ENCODE measurements at regions not wholly inside any gene's neighbourhood (a gene's known extent, or its start where the extent isn't known, plus 50 kb on each side); places are given as distances from the start of the nearest gene placed in this dataset.

GRCh38 chr16:87226926-87227295 is 90.3 kb downstream of the C16orf95 start:
- no peak overlapping the region for H3K27ac ChIP-seq
- in situ Hi-C loops (cut with MboI) = no loop called here
- DNase-seq = no peak

GRCh38 chr16:87227296-87227951 is 89.8 kb downstream of the C16orf95 start:
- TF ChIP-seq EZH2 (IDR thresholded peaks at IDR 0.05; ENCODE audit: insufficient read depth, poor library complexity, severe bottlenecking) (no peak), EZH2phosphoT487 (IDR thresholded peaks at IDR 0.05; ENCODE audit: insufficient read depth, low read depth) (no peak)
- Histone ChIP-seq H3K79me2 (ENCODE audit: insufficient read depth) (no peaks in the 10 kb centered on the region), H4K20me1 (ENCODE audit: insufficient read depth) (no peaks in the 10 kb centered on the region), H3K9ac (no peak overlapping the region), H3K4me3 (no peak overlapping the region), H2AFZ (no peak overlapping the region), H3K27ac (no peak overlapping the region), H3K9me2 (ENCODE audit: insufficient read depth) (no peaks in the 10 kb centered on the region), H3K9me3 (ENCODE audit: low read depth) (no peaks in the 10 kb centered on the region), H3K4me2 (ENCODE audit: unreplicated experiment) (no peak overlapping the region), H3K27me3 (replicated peaks; ENCODE audit: insufficient read depth) (0 out of 2 replicates have a peak, but pooled peaks cover 5% of the 10 kb centered on the region), H3F3A (ENCODE audit: insufficient read depth) (no peaks in the 10 kb centered on the region), H3K36me3 (ENCODE audit: low read depth) (no peaks in the 10 kb centered on the region), H3K4me1 (ENCODE audit: insufficient read depth) (no peaks in the 10 kb centered on the region)
- in situ Hi-C loops (cut with MboI) = no loop called here
- peak; percentile 24 for DNase-seq
- 71 to 82% methylated on average over 24 of the region's 24 CpGs for WGBS, 2 experiments (ENCODE audit: low coverage in 1 of 2, low lambda C conversion rate in 2 of 2, missing lambda C conversion rate in 2 of 2)

More at GRCh38 chr16:87226926-87227295, 90.3 kb downstream of the C16orf95 start:
- Histone ChIP-seq H3K9me3 (ENCODE audit: low read depth) (no peaks in the 10 kb centered on the region), H3K36me3 (ENCODE audit: low read depth) (no peaks in the 10 kb centered on the region), H3K27me3 (replicated peaks; ENCODE audit: insufficient read depth) (0 out of 2 replicates have a peak, but pooled peaks cover 5% of the 10 kb centered on the region), H3K9ac (no peak overlapping the region), H3K4me2 (ENCODE audit: unreplicated experiment) (no peak overlapping the region), H3K79me2 (ENCODE audit: insufficient read depth) (no peaks in the 10 kb centered on the region), H3F3A (ENCODE audit: insufficient read depth) (no peaks in the 10 kb centered on the region), H3K4me1 (ENCODE audit: insufficient read depth) (no peaks in the 10 kb centered on the region), H3K4me3 (no peak overlapping the region), H3K9me2 (ENCODE audit: insufficient read depth) (no peaks in the 10 kb centered on the region), H4K20me1 (ENCODE audit: insufficient read depth) (no peaks in the 10 kb centered on the region), H2AFZ (no peak overlapping the region)
- TF ChIP-seq EZH2 (IDR thresholded peaks at IDR 0.05; ENCODE audit: insufficient read depth, poor library complexity, severe bottlenecking) (no peak), EZH2phosphoT487 (IDR thresholded peaks at IDR 0.05; ENCODE audit: insufficient read depth, low read depth) (no peak)

GRCh38 chr16:87228363-87228762 is 88.8 kb downstream of the C16orf95 start:
- in situ Hi-C loops (cut with MboI) = no loop called here
- Histone ChIP-seq H3F3A (ENCODE audit: insufficient read depth) (no peaks in the 10 kb centered on the region), H3K79me2 (ENCODE audit: insufficient read depth) (no peaks in the 10 kb centered on the region), H3K9ac (no peak overlapping the region), H3K9me3 (ENCODE audit: low read depth) (no peaks in the 10 kb centered on the region), H3K9me2 (ENCODE audit: insufficient read depth) (no peaks in the 10 kb centered on the region), H3K27me3 (replicated peaks; ENCODE audit: insufficient read depth) (0 out of 2 replicates have a peak, but pooled peaks cover 5% of the 10 kb centered on the region), H3K36me3 (ENCODE audit: low read depth) (no peaks in the 10 kb centered on the region), H3K27ac (no peak overlapping the region), H3K4me1 (ENCODE audit: insufficient read depth) (no peaks in the 10 kb centered on the region), H4K20me1 (ENCODE audit: insufficient read depth) (no peaks in the 10 kb centered on the region), H3K4me3 (no peak overlapping the region), H3K4me2 (ENCODE audit: unreplicated experiment) (no peak overlapping the region), H2AFZ (no peak overlapping the region)
- DNase-seq = no peak
- WGBS, 2 experiments (ENCODE audit: low coverage in 1 of 2, low lambda C conversion rate in 2 of 2, missing lambda C conversion rate in 2 of 2) = 92 to 93% methylated on average over 8 of the region's 8 CpGs
- TF ChIP-seq EZH2phosphoT487 (IDR thresholded peaks at IDR 0.05; ENCODE audit: insufficient read depth, low read depth) (no peak), EZH2 (IDR thresholded peaks at IDR 0.05; ENCODE audit: insufficient read depth, poor library complexity, severe bottlenecking) (no peak)

DNA sequence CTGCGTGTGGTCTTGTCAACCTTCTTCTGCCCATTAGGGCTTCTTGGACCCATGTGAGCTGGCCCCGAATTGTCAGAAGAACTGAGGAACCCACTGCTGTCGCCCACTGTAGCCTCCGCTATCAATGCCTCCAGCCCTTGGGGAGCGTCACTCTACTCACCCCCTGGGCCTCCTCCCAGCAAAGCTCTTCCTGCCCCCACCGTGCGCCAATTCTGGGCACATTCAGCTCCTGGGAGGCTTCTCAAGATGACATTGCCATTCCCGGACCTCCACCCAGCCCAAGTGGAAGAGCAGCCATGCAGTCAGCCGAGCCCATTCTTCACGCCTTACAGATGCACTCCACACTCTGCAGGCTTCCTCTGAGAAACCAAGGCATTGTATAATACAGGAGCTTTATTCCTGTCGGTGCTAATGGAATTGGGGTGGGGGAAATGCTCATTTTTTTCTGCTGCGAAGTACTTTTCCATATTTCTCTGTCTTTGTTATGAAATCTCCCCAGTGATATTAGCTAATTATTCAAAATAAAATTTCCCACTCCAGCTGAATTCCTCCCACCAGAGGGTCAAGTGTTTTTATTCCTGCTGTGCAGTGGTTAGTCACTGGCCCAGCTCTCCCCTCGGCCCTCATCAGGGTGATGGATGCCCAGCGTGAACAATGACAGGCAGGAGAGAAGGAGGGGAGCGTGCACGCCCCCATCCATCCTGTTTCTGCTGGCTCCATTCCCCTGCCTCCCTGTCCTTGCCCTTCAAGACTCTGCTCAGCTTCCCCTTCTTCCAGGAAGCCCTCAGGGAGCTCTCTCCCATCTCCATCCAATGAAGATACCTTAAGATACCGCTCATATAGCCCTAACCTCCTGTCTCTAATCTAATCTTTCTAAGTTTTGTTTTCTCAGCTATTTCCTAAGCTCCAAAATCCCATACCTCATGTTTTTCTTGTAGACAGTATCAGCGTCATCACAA is 87.7 kb downstream of the C16orf95 start:
- H3K4me3 ChIP-seq = no peak overlapping the region
- H3K27ac ChIP-seq = no peak overlapping the region
- no peaks in the 10 kb centered on the region for H3K9me2 ChIP-seq (ENCODE audit: insufficient read depth)
- H3K9me3 ChIP-seq (ENCODE audit: low read depth) = no peaks in the 10 kb centered on the region
- no peak overlapping the region for H3K9ac ChIP-seq
- no peak for DNase-seq
- in situ Hi-C loops (cut with MboI) = no loop called here
- H2AFZ ChIP-seq = no peak overlapping the region
- no peak for TF ChIP-seq EZH2phosphoT487 (IDR thresholded peaks at IDR 0.05; ENCODE audit: insufficient read depth, low read depth)
- no peak for TF ChIP-seq EZH2 (IDR thresholded peaks at IDR 0.05; ENCODE audit: insufficient read depth, poor library complexity, severe bottlenecking)
- no peaks in the 10 kb centered on the region for H4K20me1 ChIP-seq (ENCODE audit: insufficient read depth)
- WGBS, 2 experiments (ENCODE audit: low coverage in 1 of 2, low lambda C conversion rate in 2 of 2, missing lambda C conversion rate in 2 of 2) = 76 to 80% methylated on average over 18 of the region's 18 CpGs
- H3K79me2 ChIP-seq (ENCODE audit: insufficient read depth) = no peaks in the 10 kb centered on the region
- no peak overlapping the region for H3K4me2 ChIP-seq (ENCODE audit: unreplicated experiment)
- H3K27me3 ChIP-seq (replicated peaks; ENCODE audit: insufficient read depth) = 0 out of 2 replicates have a peak, but pooled peaks cover 5% of the 10 kb centered on the region
- H3K4me1 ChIP-seq (ENCODE audit: insufficient read depth) = no peaks in the 10 kb centered on the region
- no peaks in the 10 kb centered on the region for H3F3A ChIP-seq (ENCODE audit: insufficient read depth)
- H3K36me3 ChIP-seq (ENCODE audit: low read depth) = no peaks in the 10 kb centered on the region

Data from GM23248 (cell line).